Adipocyte (in vitro differentiated cells): ENCODE measurements at regions not wholly inside any gene's neighbourhood (a gene's known extent, or its start where the extent isn't known, plus 50 kb on each side); places are given as distances from the start of the nearest gene placed in this dataset.

Source experiments
- DNase-seq: peaks from one replicate; pipeline ENCODE4 v3.0.0-alpha.2; 2015; ENCODE audit warnings: low read depth
- H3K27me3 ChIP-seq: replicated peaks from 2 replicates; pipeline ENCODE4 v1.7.0; 2013; ENCODE audit warnings: mild to moderate bottlenecking, low read length, moderate library complexity; ENCODE audit not compliant: control insufficient read depth, insufficient read depth
- H3K36me3 ChIP-seq: 2 replicates; pipeline ENCODE4 v1.7.0; 2013; ENCODE audit warnings: low read length, mild to moderate bottlenecking, moderate library complexity; ENCODE audit not compliant: control insufficient read depth, insufficient read depth, severe bottlenecking
- H3K4me1 ChIP-seq: 2 replicates; pipeline ENCODE4 v1.7.0; 2013; ENCODE audit warnings: mild to moderate bottlenecking, low read length, moderate library complexity; ENCODE audit not compliant: control insufficient read depth, insufficient read depth
- H3K4me3 ChIP-seq: 2 replicates; pipeline ENCODE4 v1.7.0; 2013; ENCODE audit warnings: mild to moderate bottlenecking, low read length, moderate library complexity
- H3K9ac ChIP-seq: 2 replicates; pipeline ENCODE4 v1.7.0; 2013; ENCODE audit warnings: mild to moderate bottlenecking, low read length, moderate library complexity
- H3K9me3 ChIP-seq: 2 replicates; pipeline ENCODE4 v1.7.0; 2013; ENCODE audit warnings: mild to moderate bottlenecking, low read length, moderate library complexity; ENCODE audit not compliant: control insufficient read depth

DNA sequence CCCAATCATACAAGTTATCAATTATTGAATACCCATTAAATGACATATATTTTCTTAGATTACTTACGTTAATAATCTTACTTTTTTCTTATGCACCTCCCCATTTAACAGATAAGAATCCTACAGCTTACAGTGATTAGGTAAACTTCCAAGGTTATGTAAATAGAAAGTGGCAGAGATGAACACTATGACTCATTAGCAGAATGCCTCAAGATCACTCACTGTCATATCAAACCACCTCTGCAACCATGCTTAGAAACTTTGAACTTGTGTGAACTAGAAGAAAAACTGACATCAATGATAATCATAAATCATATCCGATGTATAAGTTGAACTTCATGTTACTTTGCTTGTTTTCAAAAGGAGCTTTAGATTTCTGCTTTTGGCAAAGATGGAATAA is 911.6 kb upstream of the ARPP21 start:
- no peak overlapping the region for H3K9ac ChIP-seq
- no peaks in the 10 kb centered on the region for H3K27me3 ChIP-seq
- H3K9me3 ChIP-seq: peaks cover 7% of the 10 kb centered on the region
- H3K4me3 ChIP-seq: no peak overlapping the region
- H3K36me3 ChIP-seq: no peaks in the 10 kb centered on the region
- no peak for DNase-seq
- no peaks in the 10 kb centered on the region for H3K4me1 ChIP-seq

- DNase-seq: no peak
- Histone ChIP-seq H3K9ac (no peak overlapping the region), H3K36me3 (no peaks in the 10 kb centered on the region), H3K9me3 (no peaks in the 10 kb centered on the region), H3K4me3 (no peak overlapping the region), H3K4me1 (no peaks in the 10 kb centered on the region), H3K27me3 (no peaks in the 10 kb centered on the region)
These were observed 897.2 kb upstream of the ARPP21 start for GRCh38 chr3:34742151-34742550.

- DNase-seq: no peak
- no peaks in the 10 kb centered on the region for H3K4me1 ChIP-seq
- no peak overlapping the region for H3K9ac ChIP-seq
These were observed 880.6 kb upstream of the ARPP21 start for GRCh38 chr3:34758630-34759261.

DNA sequence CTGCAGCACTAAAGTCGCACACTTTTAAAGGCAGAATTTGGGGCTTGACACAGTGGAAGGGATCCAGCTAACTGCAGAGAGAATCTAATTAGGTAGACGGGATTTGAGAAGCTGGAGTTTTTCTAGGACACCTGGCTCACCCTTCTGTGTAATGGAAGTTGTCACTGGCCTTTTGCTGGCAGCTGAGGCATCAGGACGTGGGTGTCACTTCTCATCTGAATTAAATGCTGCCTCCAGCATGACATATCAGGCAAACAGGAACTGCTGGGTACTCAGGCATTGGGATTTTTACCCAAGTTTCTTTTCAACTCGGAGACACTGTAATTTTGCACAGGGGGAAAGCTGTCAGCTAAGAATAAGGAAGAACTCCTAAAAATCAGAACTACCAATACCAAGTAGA is 861.9 kb upstream of the ARPP21 start:
- Histone ChIP-seq H3K4me1 (no peaks in the 10 kb centered on the region), H3K9me3 (no peaks in the 10 kb centered on the region), H3K9ac (no peak overlapping the region), H3K36me3 (no peaks in the 10 kb centered on the region), H3K4me3 (no peak overlapping the region), H3K27me3 (no peaks in the 10 kb centered on the region)
- no peak for DNase-seq

More at GRCh38 chr3:34758630-34759261, 880.6 kb upstream of the ARPP21 start:
- Histone ChIP-seq H3K36me3 (no peaks in the 10 kb centered on the region), H3K9me3 (no peaks in the 10 kb centered on the region), H3K27me3 (no peaks in the 10 kb centered on the region), H3K4me3 (no peak overlapping the region)

DNA sequence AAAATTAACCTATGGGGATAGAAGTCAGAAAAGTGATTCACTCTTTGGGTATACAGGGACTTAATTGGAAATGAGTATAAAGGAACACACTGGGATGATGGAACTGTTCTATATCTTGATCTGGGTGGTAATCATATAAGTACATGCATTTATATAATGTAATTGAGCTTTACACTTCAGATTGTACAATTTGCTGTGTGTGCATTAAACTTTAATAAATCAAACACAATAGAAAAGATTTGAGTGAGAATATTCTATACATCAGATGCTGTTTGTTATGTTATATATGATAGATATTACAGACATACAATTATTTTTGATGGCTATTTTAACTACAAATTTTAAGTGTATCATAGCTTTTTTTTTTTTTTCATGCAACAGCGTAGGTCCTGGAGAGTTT is 860.2 kb upstream of the ARPP21 start:
- no peaks in the 10 kb centered on the region for H3K9me3 ChIP-seq
- H3K27me3 ChIP-seq: no peaks in the 10 kb centered on the region
- no peak overlapping the region for H3K9ac ChIP-seq
- no peaks in the 10 kb centered on the region for H3K36me3 ChIP-seq
- DNase-seq: no peak
- peaks cover 10% of the 10 kb centered on the region for H3K4me1 ChIP-seq
- H3K4me3 ChIP-seq: no peak overlapping the region

DNA sequence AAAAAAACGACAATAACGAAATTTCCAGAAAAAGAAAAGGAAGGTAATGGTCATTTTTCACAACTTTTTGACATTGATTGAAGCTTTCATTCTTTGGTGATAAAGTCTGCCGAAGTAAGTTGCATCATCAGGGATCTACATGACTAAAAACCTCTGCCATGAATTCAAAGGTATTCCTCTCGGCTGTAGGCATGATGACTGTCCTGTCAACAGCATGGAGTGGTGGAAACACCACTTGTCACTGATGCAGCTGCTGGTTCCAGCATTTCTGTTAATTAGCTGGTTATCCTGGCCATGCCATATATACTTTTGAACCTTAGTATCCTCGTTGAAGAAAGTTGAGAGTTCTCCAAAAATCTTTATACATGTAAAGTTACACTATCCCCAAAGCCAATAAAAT is 859.0 kb upstream of the ARPP21 start:
- Histone ChIP-seq H3K4me1 (peaks cover 19% of the 10 kb centered on the region), H3K9me3 (no peaks in the 10 kb centered on the region), H3K9ac (no peak overlapping the region), H3K4me3 (no peak overlapping the region), H3K36me3 (no peaks in the 10 kb centered on the region), H3K27me3 (no peaks in the 10 kb centered on the region)
- DNase-seq: no peak

- peak; percentile 51 for DNase-seq
- Histone ChIP-seq H3K4me3 (no peak overlapping the region), H3K9me3 (no peaks in the 10 kb centered on the region), H3K27me3 (no peaks in the 10 kb centered on the region), H3K36me3 (no peaks in the 10 kb centered on the region), H3K4me1 (peaks cover 19% of the 10 kb centered on the region), H3K9ac (no peak overlapping the region)
These were observed 858.4 kb upstream of the ARPP21 start for GRCh38 chr3:34780973-34781372.

DNA sequence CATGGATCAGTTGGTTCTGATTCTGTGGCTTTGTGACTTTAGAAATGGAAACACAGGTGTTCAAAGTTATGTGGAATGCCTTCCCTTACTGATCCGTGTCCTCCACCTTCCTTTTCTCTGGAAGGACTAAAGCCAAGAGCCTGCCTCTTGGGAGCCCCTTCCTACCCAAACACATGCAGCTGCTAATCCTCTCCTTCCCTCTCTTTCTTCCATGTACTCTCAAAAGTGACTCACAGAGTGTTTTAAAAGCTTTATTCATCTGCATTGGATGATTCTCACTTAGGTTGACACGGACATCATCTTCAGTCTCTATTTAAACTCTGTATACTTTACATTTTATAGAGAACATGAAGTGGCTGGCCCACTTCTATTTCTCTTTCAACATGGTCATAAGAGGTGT is 856.5 kb upstream of the ARPP21 start:
- peaks cover 19% of the 10 kb centered on the region for H3K4me1 ChIP-seq
- DNase-seq: peak; percentile 33
- H3K9ac ChIP-seq: no peak overlapping the region
- no peak overlapping the region for H3K4me3 ChIP-seq
- H3K27me3 ChIP-seq: no peaks in the 10 kb centered on the region
- no peaks in the 10 kb centered on the region for H3K36me3 ChIP-seq
- H3K9me3 ChIP-seq: no peaks in the 10 kb centered on the region

- peak overlapping the region; percentile 30 for H3K4me3 ChIP-seq
- peaks cover 19% of the 10 kb centered on the region for H3K4me1 ChIP-seq
- H3K9me3 ChIP-seq: no peaks in the 10 kb centered on the region
- H3K9ac ChIP-seq: peak overlapping the region; percentile 40
- peak; percentile 83 for DNase-seq
- no peaks in the 10 kb centered on the region for H3K27me3 ChIP-seq
- no peaks in the 10 kb centered on the region for H3K36me3 ChIP-seq
These were observed 855.4 kb upstream of the ARPP21 start for GRCh38 chr3:34783876-34784275.

DNA sequence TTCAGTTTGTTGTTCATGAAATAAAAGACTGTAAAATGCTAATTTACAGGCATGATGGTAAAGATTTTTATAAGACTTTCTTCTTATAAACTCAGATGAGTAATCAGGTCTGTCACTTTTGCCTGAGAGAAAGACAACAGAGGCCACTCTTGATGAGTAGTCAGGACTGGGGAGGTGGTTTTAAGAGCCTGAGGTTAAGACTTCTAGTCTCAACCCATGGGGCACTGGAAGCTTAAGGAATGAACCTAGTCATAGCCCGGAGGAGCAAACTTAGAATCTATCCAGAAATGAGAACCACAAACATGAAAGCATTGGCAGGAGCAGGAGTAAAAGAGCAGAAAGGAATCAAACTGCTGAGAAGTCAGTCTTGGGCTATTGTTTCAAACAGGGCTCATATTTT is 846.3 kb upstream of the ARPP21 start:
- DNase-seq: peak; percentile 66
- H3K4me1 ChIP-seq: peaks cover 14% of the 10 kb centered on the region
- no peak overlapping the region for H3K9ac ChIP-seq
- no peaks in the 10 kb centered on the region for H3K36me3 ChIP-seq
- no peak overlapping the region for H3K4me3 ChIP-seq
- no peaks in the 10 kb centered on the region for H3K27me3 ChIP-seq
- H3K9me3 ChIP-seq: no peaks in the 10 kb centered on the region

- Histone ChIP-seq H3K4me1 (no peaks in the 10 kb centered on the region), H3K36me3 (no peaks in the 10 kb centered on the region), H3K4me3 (no peak overlapping the region), H3K9ac (no peak overlapping the region), H3K27me3 (no peaks in the 10 kb centered on the region), H3K9me3 (no peaks in the 10 kb centered on the region)
- DNase-seq: no peak
These were observed 831.7 kb upstream of the ARPP21 start for GRCh38 chr3:34807611-34808010.

DNA sequence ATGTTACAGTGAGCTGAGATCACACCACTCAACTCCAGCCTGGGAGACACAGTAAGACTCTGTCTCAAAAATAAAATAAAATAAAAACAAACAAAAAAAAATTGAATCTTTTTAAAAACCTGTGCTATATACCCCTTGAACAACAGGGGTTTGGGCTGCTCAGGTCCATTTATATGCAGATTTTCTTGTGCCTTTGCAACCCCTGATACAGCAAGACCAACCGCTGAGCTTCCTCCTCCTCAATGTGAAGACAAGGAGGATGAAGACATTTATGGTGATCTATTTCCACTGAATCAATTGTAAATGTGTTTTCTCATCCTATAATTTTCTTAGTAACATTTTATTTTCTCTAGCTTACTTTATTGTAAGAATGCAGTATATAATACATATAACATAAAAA is 831.0 kb upstream of the ARPP21 start:
- no peaks in the 10 kb centered on the region for H3K4me1 ChIP-seq
- no peaks in the 10 kb centered on the region for H3K27me3 ChIP-seq
- no peaks in the 10 kb centered on the region for H3K36me3 ChIP-seq
- H3K9me3 ChIP-seq: no peaks in the 10 kb centered on the region
- no peak overlapping the region for H3K4me3 ChIP-seq
- no peak for DNase-seq
- no peak overlapping the region for H3K9ac ChIP-seq
